ENCODE measurements at regions not wholly inside any gene's neighbourhood (a gene's known extent, or its start where the extent isn't known, plus 50 kb on each side); places are given as distances from the start of the nearest gene placed in this dataset.

- H3K4me3 ChIP-seq (ENCODE audit: insufficient read depth, low read depth, low read length) = no peak overlapping the region
- H2AFZ ChIP-seq (replicated peaks; ENCODE audit: low read length, poor library complexity) = no peak overlapping the region
- no peak overlapping the region for H2AK9ac ChIP-seq (replicated peaks; ENCODE audit: low read depth, low read length, poor library complexity)
- ChIA-PET CTCF (no interaction called here), POLR2A (ENCODE audit: unreplicated experiment) (no interaction called here)
- H3K27ac ChIP-seq (ENCODE audit: insufficient read depth, low read length) = no peak overlapping the region
- no peak overlapping the region for H3K18ac ChIP-seq (ENCODE audit: low read depth, low read length)
- H3K4me1 ChIP-seq (ENCODE audit: control insufficient read depth, insufficient read depth, low read length) = peaks cover 2% of the 10 kb centered on the region; the same call in 1 of the 2 replicates
- no peak overlapping the region for H3K14ac ChIP-seq (replicated peaks; ENCODE audit: low read depth, low read length)
- H2BK5ac ChIP-seq (ENCODE audit: low read depth, low read length, poor library complexity, severe bottlenecking) = no peak overlapping the region
- H2BK20ac ChIP-seq (ENCODE audit: low read depth, low read length) = no peak overlapping the region
- DNase-seq = no peak
- BruUV-seq (replicated peaks) = no TSS peak
- no peak overlapping the region for H2BK15ac ChIP-seq (ENCODE audit: low read depth, low read length)
- no peaks in the 10 kb centered on the region; the same call in 1 of the 2 replicates for H3K9me1 ChIP-seq (ENCODE audit: insufficient read depth, low read length)
- no peak for TF ChIP-seq NFE2L2 (IDR thresholded peaks at IDR 0.05; ENCODE audit: low read depth, low read length)
- in situ Hi-C loops (cut with MboI; ENCODE audit: low sequenced_read_pairs) (no loop called here), intact Hi-C loops (cut with micrococcal nuclease) (no loop called here), dilution Hi-C loops (cut with HindIII; ENCODE audit: low sequenced_read_pairs, unreplicated experiment) (no loop called here)
- H4K5ac ChIP-seq (ENCODE audit: low read depth, low read length) = no peak overlapping the region
- no peak overlapping the region for H3K4me2 ChIP-seq (ENCODE audit: low read depth, low read length)
- no peak overlapping the region for H4K91ac ChIP-seq (ENCODE audit: insufficient read depth, low read depth, low read length)
- H4K8ac ChIP-seq (ENCODE audit: low read depth in 2 of 2, low read length in 2 of 2) = no peak overlapping the region
- ATAC-seq (ENCODE audit: low read depth) = no peak
- no peak overlapping the region for H3K4ac ChIP-seq (ENCODE audit: low read depth, low read length)
- H3K9ac ChIP-seq (ENCODE audit: low read depth, low read length) = no peak overlapping the region
- 73% methylated on average over 6 of the region's 13 CpGs; no CpG with 5 or more reads in 1 of the 2 experiments for WGBS, 2 experiments (ENCODE audit: extremely low coverage in 2 of 2, insufficient read length in 1 of 2)
- H3K27me3 ChIP-seq (ENCODE audit: control insufficient read depth, insufficient read depth, low read length) = no peaks in the 10 kb centered on the region
- H3K79me1 ChIP-seq (ENCODE audit: low read depth in 1 of 2, low read length in 2 of 2) = no peaks in the 10 kb centered on the region
- H2AK5ac ChIP-seq (ENCODE audit: low read depth, low read length) = no peak overlapping the region
- no peak overlapping the region for H3K23ac ChIP-seq (ENCODE audit: low read depth, low read length)
- H3K36me3 ChIP-seq (ENCODE audit: control insufficient read depth, insufficient read depth, low read length) = no peaks in the 10 kb centered on the region
- no peaks in the 10 kb centered on the region for H3K9me3 ChIP-seq (ENCODE audit: control insufficient read depth, insufficient read depth, low read length)
- H2BK120ac ChIP-seq (ENCODE audit: low read depth, low read length) = no peak overlapping the region
- no peak overlapping the region for H3K56ac ChIP-seq (ENCODE audit: extremely low read depth, insufficient read depth, low read length)
- H4K20me1 ChIP-seq (ENCODE audit: insufficient read depth, low read length) = no peaks in the 10 kb centered on the region
These were observed 257.5 kb downstream of the SIPA1L2 start for GRCh38 chr1:232372431-232372830.

Measured in IMR-90 (cell line).